Liver (tissue), 8 donors: ENCODE measurements at regions not wholly inside any gene's neighbourhood (a gene's known extent, or its start where the extent isn't known, plus 50 kb on each side); places are given as distances from the start of the nearest gene placed in this dataset.

Experiments
- DNase-seq: peaks from one replicate; pipeline ENCODE4 v3.0.0-alpha.2; 2017; ENCODE audit warnings: low spot score
- H3K27ac ChIP-seq, 2 donors: one replicate each; pipeline ENCODE4 v1.7.0; 2013; ENCODE audit warnings: inconsistent platforms in 2 of 2, low read length in 2 of 2, control low read depth in 1 of 2, low read depth in 1 of 2, mild to moderate bottlenecking in 1 of 2
- H3K27me3 ChIP-seq, 4 donors: one replicate each; pipeline versions ENCODE4 v1.6.1 to v1.7.0; 2013; ENCODE audit warnings: low read length in 3 of 4, inconsistent platforms in 1 of 4, mild to moderate bottlenecking in 1 of 4, moderate library complexity in 1 of 4; ENCODE audit not compliant: control insufficient read depth in 4 of 4, insufficient read depth in 4 of 4
- H3K36me3 ChIP-seq, 4 donors: one replicate each; pipeline versions ENCODE4 v1.6.1 to v1.7.0; 2013; ENCODE audit warnings: low read length in 3 of 4, mild to moderate bottlenecking in 3 of 4, low read depth in 1 of 4, moderate library complexity in 1 of 4; ENCODE audit not compliant: control insufficient read depth in 4 of 4, insufficient read depth in 3 of 4
- H3K4me1 ChIP-seq, 4 donors: one replicate each; pipeline versions ENCODE4 v1.6.1 to v1.7.0; 2013; ENCODE audit warnings: low read length in 3 of 4, mild to moderate bottlenecking in 3 of 4, moderate library complexity in 1 of 4; ENCODE audit not compliant: control insufficient read depth in 4 of 4, insufficient read depth in 4 of 4
- H3K4me3 ChIP-seq, 3 donors: one replicate each; pipeline versions ENCODE4 v1.6.1 to v1.7.0; 2013; ENCODE audit warnings: low read length in 3 of 3, control low read depth in 1 of 3, low read depth in 1 of 3, mild to moderate bottlenecking in 1 of 3
- H3K9ac ChIP-seq, 2 donors: one replicate each; pipeline ENCODE4 v1.7.0; 2013; ENCODE audit warnings: low read length in 2 of 2, mild to moderate bottlenecking in 2 of 2, moderate library complexity in 2 of 2, control low read depth in 1 of 2, low read depth in 1 of 2
- H3K9me3 ChIP-seq, 4 donors: one replicate each; pipeline versions ENCODE4 v1.6.1 to v1.7.0; 2013; ENCODE audit warnings: low read length in 3 of 4; ENCODE audit not compliant: control insufficient read depth in 4 of 4
- ATF3 ChIP-seq: IDR thresholded peaks from 2 replicates; pipeline ENCODE4 v1.6.1; 2016; ENCODE audit warnings: antibody characterized with exemption
- CTCF ChIP-seq: fragments of 150-350 bp; IDR thresholded peaks from 2 replicates; pipeline ENCODE4 v1.5.1; 2017; ENCODE audit warnings: improper control_type of control experiment, low read depth, low read length; ENCODE audit not compliant: missing input control
- EGR1 ChIP-seq, 2 donors: IDR thresholded peaks; 2 replicates each; pipeline ENCODE4 v1.6.1; 2016 to 2018; ENCODE audit warnings: antibody characterized with exemption in 2 of 2, low read depth in 2 of 2
- FOXA1 ChIP-seq: IDR thresholded peaks from 2 replicates; pipeline ENCODE4 v1.6.1; 2016; ENCODE audit warnings: antibody characterized with exemption
- FOXA2 ChIP-seq: IDR thresholded peaks from 2 replicates; pipeline ENCODE4 v1.6.1; 2016; ENCODE audit warnings: antibody characterized with exemption
- GABPA ChIP-seq, 2 donors: IDR thresholded peaks in 1 of 2; conservative IDR thresholded peaks in 1 of 2; 2 replicates each; pipeline ENCODE4 v1.6.1; 2016; ENCODE audit warnings: antibody characterized with exemption in 2 of 2, mild to moderate bottlenecking in 1 of 2, moderate library complexity in 1 of 2
- HNF4G ChIP-seq: IDR thresholded peaks from 2 replicates; pipeline ENCODE4 v1.6.1; 2016; ENCODE audit warnings: antibody characterized with exemption
- JUND ChIP-seq, 2 donors: IDR thresholded peaks; 2 replicates each; pipeline ENCODE4 v1.6.1; 2016; ENCODE audit warnings: antibody characterized with exemption in 2 of 2
- MAX ChIP-seq: IDR thresholded peaks from 2 replicates; pipeline ENCODE4 v1.6.1; 2016; ENCODE audit warnings: antibody characterized with exemption
- NR2F2 ChIP-seq: IDR thresholded peaks from 2 replicates; pipeline ENCODE4 v1.6.1; 2016; ENCODE audit warnings: antibody characterized with exemption
- RAD21 ChIP-seq, 2 donors: IDR thresholded peaks; 2 replicates each; pipeline ENCODE4 v1.6.1; 2016; ENCODE audit warnings: antibody characterized with exemption in 2 of 2, mild to moderate bottlenecking in 2 of 2
- RXRA ChIP-seq, 2 donors: IDR thresholded peaks; 2 replicates each; pipeline ENCODE4 v1.6.1; 2017 to 2018; ENCODE audit warnings: antibody characterized with exemption in 2 of 2, mild to moderate bottlenecking in 1 of 2
- SP1 ChIP-seq: IDR thresholded peaks from 2 replicates; pipeline ENCODE4 v1.6.1; 2018; ENCODE audit warnings: antibody characterized with exemption, mild to moderate bottlenecking
- YY1 ChIP-seq: IDR thresholded peaks from 2 replicates; pipeline ENCODE4 v1.6.1; 2016; ENCODE audit warnings: antibody characterized with exemption, mild to moderate bottlenecking
- ZBTB33 ChIP-seq: IDR thresholded peaks from 2 replicates; pipeline ENCODE4 v1.6.1; 2016; ENCODE audit warnings: antibody characterized with exemption
- WGBS: extraction: QIAGEN DNeasy Blood & Tissue Kit; methylation state at CpG from one replicate; pipeline ENCODE4 v1.1.7; 2013; 5-methylcytosine and 5-hydroxymethylcytosine counted together
- donor health status: healthy.
- donor health status: healthy.
- donor health status: healthy.
- donor health status: healthy.
- donor health status: healthy.

GRCh38 chr4:38230821-38231563 is 270.8 kb downstream of the PTTG2 start:
- H3K36me3 ChIP-seq, result no peaks in the 10 kb centered on the region
- H3K9ac ChIP-seq, result no peak overlapping the region
- H3K4me3 ChIP-seq, result no peak overlapping the region
- WGBS, result 85% methylated on average over 7 of the region's 7 CpGs
- H3K4me1 ChIP-seq, result peaks cover 4 to 12% (median 11%) of the 10 kb centered on the region in 4 donors
- peaks cover 0 to 2% (median 0%) of the 10 kb centered on the region in 4 donors for H3K9me3 ChIP-seq
- TF ChIP-seq EGR1 (IDR thresholded peaks at IDR 0.05; ENCODE audit: low read depth in 2 of 2) (no peak), JUND (IDR thresholded peaks at IDR 0.05) (no peak), HNF4G (no peak), SP1 (no peak), YY1 (no peak)
- DNase-seq, result no peak
- H3K27ac ChIP-seq, result no peak overlapping the region
- H3K27me3 ChIP-seq, result no peaks in the 10 kb centered on the region

GRCh38 chr4:38231626-38232025 is 271.4 kb downstream of the PTTG2 start:
- 77% methylated on average over 4 of the region's 4 CpGs for WGBS
- H3K4me1 ChIP-seq, result peaks cover 0 to 8% (median 5%) of the 10 kb centered on the region in 4 donors
- H3K9ac ChIP-seq, result no peak overlapping the region
- H3K9me3 ChIP-seq, result peaks cover 0 to 2% (median 0%) of the 10 kb centered on the region in 4 donors
- no peaks in the 10 kb centered on the region for H3K36me3 ChIP-seq
- H3K4me3 ChIP-seq, result no peak overlapping the region
- no peaks in the 10 kb centered on the region for H3K27me3 ChIP-seq
- DNase-seq, result no peak
- no peak overlapping the region for H3K27ac ChIP-seq
- TF ChIP-seq RXRA (IDR thresholded peaks at IDR 0.05) (no peak), NR2F2 (no peak), ZBTB33 (no peak), YY1 (no peak), FOXA2 (no peak), JUND (IDR thresholded peaks at IDR 0.05) (no peak)

GRCh38 chr4:38232741-38233140 is 272.5 kb downstream of the PTTG2 start:
- Histone ChIP-seq H3K4me1 (peaks cover 0 to 8% (median 0%) of the 10 kb centered on the region in 4 donors), H3K4me3 (no peak overlapping the region)

More at GRCh38 chr4:38232741-38233140, 272.5 kb downstream of the PTTG2 start:
- no peak for DNase-seq
- TF ChIP-seq CTCF (no peak), GABPA (IDR thresholded peaks at IDR 0.05 in 1 of 2, conservative IDR thresholded peaks at IDR 0.05 in 1 of 2) (no peak), RAD21 (IDR thresholded peaks at IDR 0.05) (no peak), RXRA (IDR thresholded peaks at IDR 0.05) (no peak), SP1 (no peak), MAX (no peak), ATF3 (no peak), HNF4G (no peak), NR2F2 (no peak), FOXA1 (no peak)
- peaks cover 0 to 2% (median 0%) of the 10 kb centered on the region in 4 donors for H3K9me3 ChIP-seq
- H3K9ac ChIP-seq, result no peak overlapping the region
- H3K27ac ChIP-seq, result no peak overlapping the region
- H3K36me3 ChIP-seq, result no peaks in the 10 kb centered on the region
- H3K27me3 ChIP-seq, result no peaks in the 10 kb centered on the region
